SK-N-SH treated with all-trans-retinoic acid at 6 μM for 48 hours (cell line): ENCODE measurements at regions not wholly inside any gene's neighbourhood (a gene's known extent, or its start where the extent isn't known, plus 50 kb on each side); places are given as distances from the start of the nearest gene placed in this dataset.

Experiments used
- ATAC-seq: fragments of 200-7000 bp; cut with Tn5 transposase; 3 replicates; pipeline ENCODE4 v1.9.1; 2020; ENCODE audit warnings: mild to moderate bottlenecking, moderate library complexity
- ARNTL ChIP-seq: fragments of 450-650 bp; formaldehyde crosslinking; IDR thresholded peaks from 2 replicates; pipeline ENCODE4 v1.5.0; 2020; ENCODE audit warnings: low read depth, mild to moderate bottlenecking, moderate library complexity, borderline replicate concordance
- BACH2 ChIP-seq: fragments of 250-450 bp; sonication (Bioruptor Pico); IDR thresholded peaks from 2 replicates; pipeline ENCODE4 v1.9.0; 2021; ENCODE audit warnings: mild to moderate bottlenecking, borderline replicate concordance
- CREB5 ChIP-seq: fragments of 250-450 bp; sonication (Bioruptor Pico); IDR thresholded peaks from 2 replicates; pipeline ENCODE4 v1.5.1; 2020; ENCODE audit warnings: low read depth, mild to moderate bottlenecking, moderate library complexity
- CSDC2 ChIP-seq: fragments of 250-450 bp; sonication (Bioruptor Pico); IDR thresholded peaks from 2 replicates; pipeline ENCODE4 v1.5.0; 2020; ENCODE audit warnings: mild to moderate bottlenecking, moderate library complexity
- ESRRG ChIP-seq: fragments of 250-450 bp; sonication (Bioruptor Pico); IDR thresholded peaks from 2 replicates; pipeline ENCODE4 v1.6.1; 2021; ENCODE audit warnings: mild to moderate bottlenecking
- GLIS3 ChIP-seq: fragments of 250-450 bp; sonication (Bioruptor Pico); IDR thresholded peaks from 2 replicates; pipeline ENCODE4 v1.5.0; 2020; ENCODE audit warnings: mild to moderate bottlenecking, moderate library complexity
- ISL1 ChIP-seq: fragments of 250-450 bp; sonication (Bioruptor Pico); IDR thresholded peaks from 2 replicates; pipeline ENCODE4 v2.1.2; 2022; ENCODE audit warnings: mild to moderate bottlenecking, moderate library complexity
- OSR1 ChIP-seq: fragments of 250-450 bp; sonication (Bioruptor Pico); IDR thresholded peaks from 2 replicates; pipeline ENCODE4 v1.8.0; 2022; ENCODE audit warnings: moderate library complexity, mild to moderate bottlenecking, inconsistent platforms
- PATZ1 ChIP-seq: fragments of 250-450 bp; sonication (Bioruptor Pico); IDR thresholded peaks from 2 replicates; pipeline ENCODE4 v1.8.0; 2020; ENCODE audit warnings: mild to moderate bottlenecking, moderate library complexity, borderline replicate concordance
- PPARA ChIP-seq: fragments of 250-450 bp; sonication (Bioruptor Pico); IDR thresholded peaks from 2 replicates; pipeline ENCODE4 v1.5.0; 2020; ENCODE audit warnings: mild to moderate bottlenecking, borderline replicate concordance
- RARB ChIP-seq: fragments of 250-450 bp; sonication (Bioruptor Pico); IDR thresholded peaks from 2 replicates; pipeline ENCODE4 v1.8.0; 2021; ENCODE audit warnings: mild to moderate bottlenecking, moderate library complexity
- SNAI2 ChIP-seq: fragments of 250-450 bp; sonication (Bioruptor Pico); IDR thresholded peaks from 2 replicates; pipeline ENCODE4 v1.5.0; 2020; ENCODE audit warnings: mild to moderate bottlenecking, moderate library complexity
- TCF4 ChIP-seq: fragments of 250-450 bp; sonication (Bioruptor Pico); IDR thresholded peaks from 2 replicates; pipeline ENCODE4 v1.8.0; 2021; ENCODE audit warnings: mild to moderate bottlenecking, moderate library complexity, borderline replicate concordance
- TOX ChIP-seq: fragments of 250-450 bp; sonication (Bioruptor Pico); IDR thresholded peaks from 2 replicates; pipeline ENCODE4 v1.8.0; 2021; ENCODE audit warnings: mild to moderate bottlenecking, moderate library complexity, borderline replicate concordance
- ZC3H10 ChIP-seq: fragments of 250-450 bp; sonication (Bioruptor Pico); IDR thresholded peaks from 2 replicates; pipeline ENCODE4 v1.5.1; 2021; ENCODE audit warnings: mild to moderate bottlenecking, moderate library complexity
- ZFP3 ChIP-seq: fragments of 250-450 bp; sonication (Bioruptor Pico); IDR thresholded peaks from 2 replicates; pipeline ENCODE4 v1.5.0; 2020; ENCODE audit warnings: mild to moderate bottlenecking, moderate library complexity
- ZFP30 ChIP-seq: fragments of 450-650 bp; formaldehyde crosslinking; IDR thresholded peaks from 2 replicates; pipeline ENCODE4 v1.5.0; 2022; ENCODE audit warnings: mild to moderate bottlenecking, moderate library complexity
- ZNF565 ChIP-seq: fragments of 450-650 bp; formaldehyde crosslinking; conservative IDR thresholded peaks from 2 replicates; pipeline ENCODE4 v1.5.0; 2020; ENCODE audit warnings: low read depth, mild to moderate bottlenecking, moderate library complexity
- ZNF70 ChIP-seq: fragments of 450-650 bp; formaldehyde crosslinking; IDR thresholded peaks from 2 replicates; pipeline ENCODE4 v1.5.0; 2020; ENCODE audit warnings: mild to moderate bottlenecking, moderate library complexity
- ZNF8 ChIP-seq: fragments of 450-650 bp; formaldehyde crosslinking; IDR thresholded peaks from 2 replicates; pipeline ENCODE4 v1.5.0; 2020; ENCODE audit warnings: mild to moderate bottlenecking, moderate library complexity
- TF ChIP-seq, protein P1 (sequence below): fragments of 250-450 bp; sonication (Bioruptor Pico); IDR thresholded peaks from 2 replicates; pipeline ENCODE4 v1.5.0; 2020; ENCODE audit warnings: mild to moderate bottlenecking, moderate library complexity
- TF ChIP-seq, protein P2 (sequence below): fragments of 250-450 bp; sonication (Bioruptor Pico); IDR thresholded peaks from 2 replicates; pipeline ENCODE4 v1.8.0; 2021; ENCODE audit warnings: low read depth, mild to moderate bottlenecking, moderate library complexity, borderline replicate concordance

- ATAC-seq = no peak
- no peak for TF ChIP-seq OSR1 (CRISPR knock-in tag)
- no peak for TF ChIP-seq ZNF565
- no peak for TF ChIP-seq BACH2 (CRISPR knock-in tag)
- no peak for TF ChIP-seq TOX (CRISPR knock-in tag)
- no peak for TF ChIP-seq PPARA (CRISPR knock-in tag)
- TF ChIP-seq RARB (CRISPR knock-in tag) = no peak
- TF ChIP-seq CREB5 (CRISPR knock-in tag) = no peak
- TF ChIP-seq ZNF70 (CRISPR knock-in tag) = no peak
- no peak for TF ChIP-seq ZFP3 (CRISPR knock-in tag)
- TF ChIP-seq, protein P1, sequence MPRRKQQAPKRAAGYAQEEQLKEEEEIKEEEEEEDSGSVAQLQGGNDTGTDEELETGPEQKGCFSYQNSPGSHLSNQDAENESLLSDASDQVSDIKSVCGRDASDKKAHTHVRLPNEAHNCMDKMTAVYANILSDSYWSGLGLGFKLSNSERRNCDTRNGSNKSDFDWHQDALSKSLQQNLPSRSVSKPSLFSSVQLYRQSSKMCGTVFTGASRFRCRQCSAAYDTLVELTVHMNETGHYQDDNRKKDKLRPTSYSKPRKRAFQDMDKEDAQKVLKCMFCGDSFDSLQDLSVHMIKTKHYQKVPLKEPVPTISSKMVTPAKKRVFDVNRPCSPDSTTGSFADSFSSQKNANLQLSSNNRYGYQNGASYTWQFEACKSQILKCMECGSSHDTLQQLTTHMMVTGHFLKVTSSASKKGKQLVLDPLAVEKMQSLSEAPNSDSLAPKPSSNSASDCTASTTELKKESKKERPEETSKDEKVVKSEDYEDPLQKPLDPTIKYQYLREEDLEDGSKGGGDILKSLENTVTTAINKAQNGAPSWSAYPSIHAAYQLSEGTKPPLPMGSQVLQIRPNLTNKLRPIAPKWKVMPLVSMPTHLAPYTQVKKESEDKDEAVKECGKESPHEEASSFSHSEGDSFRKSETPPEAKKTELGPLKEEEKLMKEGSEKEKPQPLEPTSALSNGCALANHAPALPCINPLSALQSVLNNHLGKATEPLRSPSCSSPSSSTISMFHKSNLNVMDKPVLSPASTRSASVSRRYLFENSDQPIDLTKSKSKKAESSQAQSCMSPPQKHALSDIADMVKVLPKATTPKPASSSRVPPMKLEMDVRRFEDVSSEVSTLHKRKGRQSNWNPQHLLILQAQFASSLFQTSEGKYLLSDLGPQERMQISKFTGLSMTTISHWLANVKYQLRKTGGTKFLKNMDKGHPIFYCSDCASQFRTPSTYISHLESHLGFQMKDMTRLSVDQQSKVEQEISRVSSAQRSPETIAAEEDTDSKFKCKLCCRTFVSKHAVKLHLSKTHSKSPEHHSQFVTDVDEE (CRISPR knock-in tag) = no peak
- TF ChIP-seq SNAI2 = no peak
- TF ChIP-seq ESRRG = no peak
- no peak for TF ChIP-seq ZNF8
- no peak for TF ChIP-seq ZFP30
- TF ChIP-seq GLIS3 = no peak
- TF ChIP-seq ZC3H10 (CRISPR knock-in tag) = no peak
- TF ChIP-seq, protein P2, sequence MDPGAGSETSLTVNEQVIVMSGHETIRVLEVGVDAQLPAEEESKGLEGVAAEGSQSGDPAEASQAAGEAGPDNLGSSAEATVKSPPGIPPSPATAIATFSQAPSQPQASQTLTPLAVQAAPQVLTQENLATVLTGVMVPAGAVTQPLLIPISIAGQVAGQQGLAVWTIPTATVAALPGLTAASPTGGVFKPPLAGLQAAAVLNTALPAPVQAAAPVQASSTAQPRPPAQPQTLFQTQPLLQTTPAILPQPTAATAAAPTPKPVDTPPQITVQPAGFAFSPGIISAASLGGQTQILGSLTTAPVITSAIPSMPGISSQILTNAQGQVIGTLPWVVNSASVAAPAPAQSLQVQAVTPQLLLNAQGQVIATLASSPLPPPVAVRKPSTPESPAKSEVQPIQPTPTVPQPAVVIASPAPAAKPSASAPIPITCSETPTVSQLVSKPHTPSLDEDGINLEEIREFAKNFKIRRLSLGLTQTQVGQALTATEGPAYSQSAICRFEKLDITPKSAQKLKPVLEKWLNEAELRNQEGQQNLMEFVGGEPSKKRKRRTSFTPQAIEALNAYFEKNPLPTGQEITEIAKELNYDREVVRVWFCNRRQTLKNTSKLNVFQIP = no peak
- no peak for TF ChIP-seq ISL1 (CRISPR knock-in tag)
Observed at GRCh38 chr1:79524126-79524525, 517.6 kb upstream of the ADGRL4 start.

GRCh38 chr1:79519084-79519760 lies 512.7 kb upstream of the ADGRL4 start:
- no peak for ATAC-seq
- TF ChIP-seq SNAI2 (no peak), ZFP3 (CRISPR knock-in tag) (no peak), TCF4 (CRISPR knock-in tag) (no peak), TOX (CRISPR knock-in tag) (no peak), PATZ1 (CRISPR knock-in tag) (no peak), BACH2 (CRISPR knock-in tag) (no peak), GLIS3 (no peak), CSDC2 (CRISPR knock-in tag) (no peak), RARB (CRISPR knock-in tag) (no peak), ZC3H10 (CRISPR knock-in tag) (no peak), ZNF8 (no peak), ZNF565 (no peak), CREB5 (CRISPR knock-in tag) (no peak), ARNTL (CRISPR knock-in tag) (no peak)
- TF ChIP-seq, protein P1 (CRISPR knock-in tag) = no peak
